ENCODE measurements at regions not wholly inside any gene's neighbourhood (a gene's known extent, or its start where the extent isn't known, plus 50 kb on each side); places are given as distances from the start of the nearest gene placed in this dataset.

DNA sequence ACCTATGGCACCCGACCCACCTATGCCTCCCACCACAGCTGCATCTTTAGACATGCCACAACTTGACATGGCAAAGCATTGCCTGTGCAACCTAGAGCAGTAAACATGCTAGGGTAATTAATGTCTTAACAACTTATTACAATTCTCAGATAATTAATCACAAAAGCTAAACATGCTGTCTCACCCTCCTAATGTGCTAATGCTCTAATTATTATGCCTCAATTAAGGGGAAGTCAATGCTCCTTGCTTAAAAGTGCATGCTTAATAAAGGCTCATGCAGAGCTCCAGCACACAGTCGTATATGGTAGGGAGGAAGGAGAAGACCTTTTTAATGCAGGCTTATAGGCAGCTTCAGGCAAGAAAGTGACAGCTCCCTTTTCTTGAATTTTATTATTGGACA is 396.0 kb downstream of the SEC16B start:
- DNase-seq (ENCODE audit: low spot score), result no peak
- TF ChIP-seq, protein P1, sequence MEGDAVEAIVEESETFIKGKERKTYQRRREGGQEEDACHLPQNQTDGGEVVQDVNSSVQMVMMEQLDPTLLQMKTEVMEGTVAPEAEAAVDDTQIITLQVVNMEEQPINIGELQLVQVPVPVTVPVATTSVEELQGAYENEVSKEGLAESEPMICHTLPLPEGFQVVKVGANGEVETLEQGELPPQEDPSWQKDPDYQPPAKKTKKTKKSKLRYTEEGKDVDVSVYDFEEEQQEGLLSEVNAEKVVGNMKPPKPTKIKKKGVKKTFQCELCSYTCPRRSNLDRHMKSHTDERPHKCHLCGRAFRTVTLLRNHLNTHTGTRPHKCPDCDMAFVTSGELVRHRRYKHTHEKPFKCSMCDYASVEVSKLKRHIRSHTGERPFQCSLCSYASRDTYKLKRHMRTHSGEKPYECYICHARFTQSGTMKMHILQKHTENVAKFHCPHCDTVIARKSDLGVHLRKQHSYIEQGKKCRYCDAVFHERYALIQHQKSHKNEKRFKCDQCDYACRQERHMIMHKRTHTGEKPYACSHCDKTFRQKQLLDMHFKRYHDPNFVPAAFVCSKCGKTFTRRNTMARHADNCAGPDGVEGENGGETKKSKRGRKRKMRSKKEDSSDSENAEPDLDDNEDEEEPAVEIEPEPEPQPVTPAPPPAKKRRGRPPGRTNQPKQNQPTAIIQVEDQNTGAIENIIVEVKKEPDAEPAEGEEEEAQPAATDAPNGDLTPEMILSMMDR (IDR thresholded peaks at IDR 0.05; ENCODE audit: extremely low read depth, insufficient read depth, missing control alignments), result no peak
- in situ Hi-C loops (cut with MboI; ENCODE audit: low pct_unique_long_range_greater_than_20kb, low sequenced_read_pairs, unreplicated experiment), result no loop called here

DNA sequence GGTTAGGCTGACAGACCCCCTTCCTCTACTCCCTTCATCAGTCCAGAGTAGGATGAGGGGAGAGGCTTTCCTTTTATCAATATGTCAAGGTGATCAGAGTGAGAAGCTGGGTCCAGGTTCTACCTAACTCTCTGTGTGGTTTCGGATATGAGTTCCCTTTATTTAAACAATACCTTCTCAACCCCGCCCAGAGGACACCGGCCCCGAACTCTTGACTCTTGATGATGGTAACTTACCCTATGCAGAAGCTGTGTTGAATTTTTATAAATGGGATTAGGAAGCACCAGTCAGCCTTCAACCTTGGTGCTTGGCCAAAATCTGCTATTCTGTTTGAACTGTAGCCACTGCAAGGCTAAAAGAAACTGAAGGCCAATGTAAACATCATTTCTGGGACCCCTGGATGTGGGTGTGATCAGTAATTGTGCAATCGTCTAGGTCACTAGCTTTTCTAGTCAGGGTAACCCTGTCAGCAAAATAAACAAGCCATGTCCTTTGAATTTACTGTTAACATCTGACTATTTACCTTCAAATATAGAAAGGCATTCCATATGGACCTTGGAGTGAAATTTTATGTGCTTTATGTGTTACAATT is 398.3 kb downstream of the SEC16B start:
- in situ Hi-C loops (cut with MboI; ENCODE audit: low pct_unique_long_range_greater_than_20kb, low sequenced_read_pairs, unreplicated experiment), result no loop called here
- TF ChIP-seq, protein P1 (IDR thresholded peaks at IDR 0.05; ENCODE audit: extremely low read depth, insufficient read depth, missing control alignments), result no peak
- DNase-seq (ENCODE audit: low spot score), result no peak

DNA sequence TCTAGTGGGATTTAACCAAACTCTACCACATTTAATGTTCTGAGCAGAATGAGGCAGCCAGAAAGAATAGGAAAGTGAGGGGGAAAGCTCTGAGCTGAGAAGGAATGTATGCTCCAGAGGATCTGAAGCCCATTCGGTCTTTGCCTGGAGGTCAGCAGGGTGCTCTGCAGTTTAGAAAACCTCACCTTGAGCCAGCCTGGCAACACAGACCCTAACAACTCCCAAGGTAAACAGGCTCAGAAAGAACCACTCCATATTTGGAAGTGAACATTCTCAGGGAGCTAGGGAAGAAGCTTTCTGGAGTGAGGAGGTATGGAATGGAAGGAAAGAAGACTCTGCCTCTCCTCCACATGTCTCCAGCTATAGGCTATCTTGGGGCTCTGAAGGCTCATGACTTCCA is 398.8 kb downstream of the SEC16B start:
- no peak for DNase-seq (ENCODE audit: low spot score)
- TF ChIP-seq, protein P1 (IDR thresholded peaks at IDR 0.05; ENCODE audit: extremely low read depth, insufficient read depth, missing control alignments), result no peak
- in situ Hi-C loops (cut with MboI; ENCODE audit: low pct_unique_long_range_greater_than_20kb, low sequenced_read_pairs, unreplicated experiment), result no loop called here

DNA sequence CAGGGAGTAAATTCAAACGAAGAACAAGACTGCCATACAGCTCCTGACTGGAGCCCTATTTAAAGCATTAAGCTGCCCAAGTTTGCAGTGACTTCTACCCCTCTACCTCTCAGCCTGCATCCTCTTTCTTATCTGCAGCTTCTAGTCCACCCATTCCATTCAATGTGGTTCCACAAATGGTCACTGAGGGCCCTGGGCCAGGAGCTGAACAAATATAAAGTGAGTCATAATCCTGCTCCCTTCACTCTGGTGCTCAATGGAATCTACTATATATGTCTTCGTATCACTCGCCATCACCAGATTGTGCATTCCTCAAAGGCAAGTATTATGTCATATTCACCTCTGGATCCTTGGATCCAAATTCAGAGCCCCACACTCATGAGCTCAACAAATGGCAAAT is 398.7 kb downstream of the BRINP2 start:
- in situ Hi-C loops (cut with MboI; ENCODE audit: low pct_unique_long_range_greater_than_20kb, low sequenced_read_pairs, unreplicated experiment), result no loop called here
- TF ChIP-seq, protein P1 (IDR thresholded peaks at IDR 0.05; ENCODE audit: extremely low read depth, insufficient read depth, missing control alignments), result no peak

DNA sequence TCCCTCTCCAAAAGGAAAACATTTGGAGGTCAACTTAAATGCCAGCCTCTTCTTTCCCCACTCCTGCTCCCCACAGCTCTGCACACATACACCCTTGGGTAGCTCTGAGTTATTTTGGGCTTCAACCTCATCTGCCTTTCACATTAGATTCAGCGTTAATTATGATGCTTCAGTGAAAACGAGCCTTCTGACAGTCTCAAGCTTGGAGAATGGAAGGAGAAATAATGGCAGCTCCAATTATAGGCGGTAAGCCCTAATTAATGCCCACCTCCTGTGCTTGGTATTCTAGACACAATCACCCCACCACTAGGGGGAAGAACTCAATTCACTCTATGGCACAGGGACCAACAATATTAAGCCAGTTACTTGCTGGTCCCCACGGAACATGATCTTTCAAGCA is 397.9 kb downstream of the BRINP2 start:
- in situ Hi-C loops (cut with MboI; ENCODE audit: low pct_unique_long_range_greater_than_20kb, low sequenced_read_pairs, unreplicated experiment), result no loop called here
- no peak for DNase-seq (ENCODE audit: low spot score)
- TF ChIP-seq, protein P1 (IDR thresholded peaks at IDR 0.05; ENCODE audit: extremely low read depth, insufficient read depth, missing control alignments), result no peak

More for the DNA sequence above, 398.7 kb downstream of the BRINP2 start:
- no peak for DNase-seq (ENCODE audit: low spot score)

DNA sequence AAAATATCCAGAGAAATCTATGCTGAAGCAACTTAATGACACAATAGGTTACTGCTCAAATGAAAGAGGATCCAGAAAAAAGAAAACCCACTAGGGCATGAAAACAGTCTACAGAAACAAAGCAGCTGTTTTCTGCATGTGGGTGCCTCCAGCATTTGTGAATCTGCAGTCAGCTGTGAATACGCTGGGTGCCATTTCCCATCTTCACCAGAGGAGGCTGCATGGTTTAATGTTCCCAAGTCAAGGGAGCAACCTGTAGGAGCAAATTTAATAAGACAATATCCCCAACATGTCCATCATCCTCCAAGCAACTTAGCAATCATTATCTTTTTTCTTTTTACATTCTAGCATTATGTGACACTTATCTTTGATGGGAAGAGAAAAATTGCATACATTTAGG is 396.6 kb downstream of the BRINP2 start:
- in situ Hi-C loops (cut with MboI; ENCODE audit: low pct_unique_long_range_greater_than_20kb, low sequenced_read_pairs, unreplicated experiment), result no loop called here
- no peak for DNase-seq (ENCODE audit: low spot score)
- TF ChIP-seq, protein P1 (IDR thresholded peaks at IDR 0.05; ENCODE audit: extremely low read depth, insufficient read depth, missing control alignments), result no peak

Data from GM13977 (cell line).